Cerebellar cortex (tissue), 1 donor: ENCODE measurements at regions not wholly inside any gene's neighbourhood (a gene's known extent, or its start where the extent isn't known, plus 50 kb on each side); places are given as distances from the start of the nearest gene placed in this dataset.

Experiments used
- DNase-seq: peaks from one replicate; pipeline ENCODE4 v3.0.0-alpha.2; 2015; ENCODE audit warnings: low spot score

GRCh38 chr2:123128951-123129350 is 896.1 kb upstream of the CNTNAP5 start:
- no peak for DNase-seq

- DNase-seq = no peak
Measured at GRCh38 chr2:123136419-123136818, 888.7 kb upstream of the CNTNAP5 start.

GRCh38 chr2:123144082-123144481 is 881.0 kb upstream of the CNTNAP5 start:
- DNase-seq = no peak

GRCh38 chr2:123153041-123153440 is 872.0 kb upstream of the CNTNAP5 start:
- DNase-seq = no peak

GRCh38 chr2:123154195-123154594 is 870.9 kb upstream of the CNTNAP5 start:
- DNase-seq = no peak

- DNase-seq = no peak
Measured at GRCh38 chr2:123157016-123157415, 868.1 kb upstream of the CNTNAP5 start.

GRCh38 chr2:123162400-123163016 is 862.6 kb upstream of the CNTNAP5 start:
- DNase-seq = no peak

- DNase-seq = no peak
Measured at GRCh38 chr2:123163398-123163797, 861.7 kb upstream of the CNTNAP5 start.

- no peak for DNase-seq
Measured at GRCh38 chr2:123164216-123164615, 860.9 kb upstream of the CNTNAP5 start.

- no peak for DNase-seq
Measured at GRCh38 chr2:123165616-123166015, 859.5 kb upstream of the CNTNAP5 start.

- DNase-seq = no peak
Measured at GRCh38 chr2:123179526-123179925, 845.6 kb upstream of the CNTNAP5 start.

- no peak for DNase-seq
Measured at GRCh38 chr2:123195957-123196356, 829.1 kb upstream of the CNTNAP5 start.

- no peak for DNase-seq
Measured at GRCh38 chr2:123200035-123200434, 825.1 kb upstream of the CNTNAP5 start.

- no peak for DNase-seq
Measured at GRCh38 chr2:123207245-123207644, 817.8 kb upstream of the CNTNAP5 start.

GRCh38 chr2:123209202-123209601 is 815.9 kb upstream of the CNTNAP5 start:
- DNase-seq = no peak

GRCh38 chr2:123211181-123211580 is 813.9 kb upstream of the CNTNAP5 start:
- no peak for DNase-seq

GRCh38 chr2:123245156-123245555 is 779.9 kb upstream of the CNTNAP5 start:
- no peak for DNase-seq

GRCh38 chr2:123258877-123259539 is 766.1 kb upstream of the CNTNAP5 start:
- no peak for DNase-seq

GRCh38 chr2:123262856-123263255 is 762.2 kb upstream of the CNTNAP5 start:
- DNase-seq = no peak

GRCh38 chr2:123283431-123283830 is 741.7 kb upstream of the CNTNAP5 start:
- no peak for DNase-seq

- DNase-seq = no peak
Measured at GRCh38 chr2:123303731-123304130, 721.4 kb upstream of the CNTNAP5 start.
